Testis (tissue), 2 donors: ENCODE measurements at regions not wholly inside any gene's neighbourhood (a gene's known extent, or its start where the extent isn't known, plus 50 kb on each side); places are given as distances from the start of the nearest gene placed in this dataset.

Experiments used
- POLR2A ChIP-seq: fragments of 450-650 bp; IDR thresholded peaks from one replicate; pipeline ENCODE4 v1.6.1; 2017; ENCODE audit warnings: antibody characterized with exemption, mild to moderate bottlenecking, moderate library complexity
- TF ChIP-seq, protein P1 (sequence below), 3 experiments: fragments of 450-650 bp in 2 of 3; fragments of 200-600 bp in 1 of 3; sonication (generic) in 1 of 3; IDR thresholded peaks; one replicate each; pipeline ENCODE4 v1.5.1; 2016 to 2019; ENCODE audit warnings: antibody characterized with exemption in 3 of 3, mild to moderate bottlenecking in 2 of 3, moderate library complexity in 1 of 3

DNA sequence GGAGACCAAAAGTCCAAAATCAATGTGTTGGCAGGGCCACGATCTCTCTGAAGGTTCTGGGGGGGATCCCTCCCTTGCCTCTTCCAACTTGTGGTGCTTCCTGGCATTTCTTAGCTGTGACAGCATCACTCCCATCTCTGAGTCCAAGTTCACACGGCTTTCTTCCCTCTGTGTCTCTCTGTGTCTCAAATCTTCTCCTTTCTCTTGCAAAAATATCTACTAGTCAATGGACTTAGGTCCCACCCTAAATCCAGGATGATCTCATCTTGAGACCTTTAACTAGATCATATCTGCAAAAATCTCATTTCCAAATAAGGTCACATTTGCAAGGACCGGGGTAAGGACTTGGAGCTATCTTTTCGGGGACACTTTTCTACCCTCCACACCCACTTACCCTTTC lies 186.1 kb downstream of the HSD17B3 start:
- TF ChIP-seq POLR2A, result no peak
- TF ChIP-seq, protein P1, sequence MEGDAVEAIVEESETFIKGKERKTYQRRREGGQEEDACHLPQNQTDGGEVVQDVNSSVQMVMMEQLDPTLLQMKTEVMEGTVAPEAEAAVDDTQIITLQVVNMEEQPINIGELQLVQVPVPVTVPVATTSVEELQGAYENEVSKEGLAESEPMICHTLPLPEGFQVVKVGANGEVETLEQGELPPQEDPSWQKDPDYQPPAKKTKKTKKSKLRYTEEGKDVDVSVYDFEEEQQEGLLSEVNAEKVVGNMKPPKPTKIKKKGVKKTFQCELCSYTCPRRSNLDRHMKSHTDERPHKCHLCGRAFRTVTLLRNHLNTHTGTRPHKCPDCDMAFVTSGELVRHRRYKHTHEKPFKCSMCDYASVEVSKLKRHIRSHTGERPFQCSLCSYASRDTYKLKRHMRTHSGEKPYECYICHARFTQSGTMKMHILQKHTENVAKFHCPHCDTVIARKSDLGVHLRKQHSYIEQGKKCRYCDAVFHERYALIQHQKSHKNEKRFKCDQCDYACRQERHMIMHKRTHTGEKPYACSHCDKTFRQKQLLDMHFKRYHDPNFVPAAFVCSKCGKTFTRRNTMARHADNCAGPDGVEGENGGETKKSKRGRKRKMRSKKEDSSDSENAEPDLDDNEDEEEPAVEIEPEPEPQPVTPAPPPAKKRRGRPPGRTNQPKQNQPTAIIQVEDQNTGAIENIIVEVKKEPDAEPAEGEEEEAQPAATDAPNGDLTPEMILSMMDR (IDR thresholded peaks at IDR 0.05), result no peak
